ENCODE measurements at regions not wholly inside any gene's neighbourhood (a gene's known extent, or its start where the extent isn't known, plus 50 kb on each side); places are given as distances from the start of the nearest gene placed in this dataset.

DNA sequence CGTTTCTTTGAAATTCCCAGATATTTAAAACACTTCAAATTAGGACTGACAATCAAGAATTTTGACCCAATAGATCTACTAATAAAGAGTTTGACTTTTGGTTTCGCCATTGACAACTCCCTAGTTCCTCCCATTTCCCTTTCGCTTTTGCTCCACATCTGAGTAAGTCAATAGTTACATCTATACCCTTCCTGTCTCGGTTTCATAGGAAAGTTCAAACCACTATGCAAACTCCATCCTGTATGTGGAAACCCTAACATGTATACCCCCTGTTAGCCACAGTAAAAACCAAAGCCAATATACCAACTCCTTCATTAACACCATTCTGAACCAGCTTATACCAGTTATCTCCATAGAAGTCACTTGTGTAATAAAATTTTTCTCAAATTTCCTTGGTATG is 311.1 kb downstream of the MMUT start:
- Histone ChIP-seq H3K9me1 (ENCODE audit: control insufficient read depth, extremely low read depth, insufficient read depth, low read length) (no peaks in the 10 kb centered on the region), H3K9me3 (ENCODE audit: control insufficient read depth, low read depth, low read length) (no peaks in the 10 kb centered on the region), H3K27me3 (ENCODE audit: control insufficient read depth, extremely low read depth, insufficient read depth, low read length) (no peaks in the 10 kb centered on the region), H2AFZ (ENCODE audit: control insufficient read depth, low read length) (no peak overlapping the region), H3K4me1 (ENCODE audit: control insufficient read depth, extremely low read depth, insufficient read depth, low read length) (no peaks in the 10 kb centered on the region), H3K79me2 (ENCODE audit: control insufficient read depth, insufficient read depth, low read length) (no peaks in the 10 kb centered on the region), H3K27ac (ENCODE audit: control insufficient read depth, insufficient read depth, low read length) (no peak overlapping the region), H4K20me1 (ENCODE audit: control insufficient read depth, extremely low read depth, insufficient read depth, low read length) (no peaks in the 10 kb centered on the region), H3K4me2 (ENCODE audit: control insufficient read depth, extremely low read depth, insufficient read depth, low read depth, low read length) (no peak overlapping the region), H3K36me3 (ENCODE audit: control insufficient read depth in 2 of 2, extremely low read depth in 1 of 2, insufficient read depth in 2 of 2, low read length in 2 of 2) (no peaks in the 10 kb centered on the region), H3K9ac (ENCODE audit: control insufficient read depth, extremely low read depth, insufficient read depth, low read length) (no peak overlapping the region), H3K4me3 (ENCODE audit: control insufficient read depth in 2 of 3, extremely low read depth in 1 of 3, insufficient read depth in 2 of 3, low read depth in 1 of 3, low read length in 3 of 3) (no peak overlapping the region)
- no peak for DNase-seq (ENCODE audit: low read depth, low spot score)
- TF ChIP-seq EZH2 (IDR thresholded peaks at IDR 0.05; ENCODE audit: low read length) (no peak), CTCF (optimal IDR thresholded peaks at IDR 0.05 in 1 of 3, IDR thresholded peaks at IDR 0.05 in 1 of 3, conservative IDR thresholded peaks at IDR 0.05 in 1 of 3; ENCODE audit: extremely low read depth in 1 of 3, insufficient read depth in 2 of 3, low read length in 3 of 3) (no peak)
- no peak for FAIRE-seq
- dilution Hi-C loops (cut with MboI; ENCODE audit: extremely low pct_ligation_motif_present, low sequenced_read_pairs): no loop called here

DNA sequence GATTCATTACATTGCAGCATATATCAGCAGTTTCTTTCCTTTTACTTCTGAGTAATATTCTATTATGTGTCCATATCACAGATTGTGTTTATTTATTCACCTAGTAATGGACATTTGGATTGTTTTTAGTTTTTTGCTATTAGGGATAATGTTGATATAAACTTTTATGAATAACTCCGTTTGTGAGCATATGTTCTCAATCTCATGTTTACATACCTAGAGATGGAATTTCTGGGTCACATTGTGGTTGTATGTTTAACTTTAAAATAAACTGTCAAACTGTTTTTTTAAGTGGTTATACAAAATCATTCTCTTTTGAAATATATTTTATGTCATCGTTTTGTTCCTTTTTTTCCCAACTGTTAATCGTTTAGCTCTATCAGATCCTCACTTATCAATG is 311.6 kb downstream of the MMUT start:
- H3K27me3 ChIP-seq (ENCODE audit: control insufficient read depth, extremely low read depth, insufficient read depth, low read length): no peaks in the 10 kb centered on the region
- no peaks in the 10 kb centered on the region for H3K9me3 ChIP-seq (ENCODE audit: control insufficient read depth, low read depth, low read length)
- no peak overlapping the region for H2AFZ ChIP-seq (ENCODE audit: control insufficient read depth, low read length)
- no peaks in the 10 kb centered on the region for H4K20me1 ChIP-seq (ENCODE audit: control insufficient read depth, extremely low read depth, insufficient read depth, low read length)
- no peaks in the 10 kb centered on the region for H3K9me1 ChIP-seq (ENCODE audit: control insufficient read depth, extremely low read depth, insufficient read depth, low read length)
- H3K4me1 ChIP-seq (ENCODE audit: control insufficient read depth, extremely low read depth, insufficient read depth, low read length): no peaks in the 10 kb centered on the region
- DNase-seq (ENCODE audit: low read depth, low spot score) (no peak), FAIRE-seq (no peak)
- H3K79me2 ChIP-seq (ENCODE audit: control insufficient read depth, insufficient read depth, low read length): no peaks in the 10 kb centered on the region
- H3K36me3 ChIP-seq (ENCODE audit: control insufficient read depth in 2 of 2, extremely low read depth in 1 of 2, insufficient read depth in 2 of 2, low read length in 2 of 2): no peaks in the 10 kb centered on the region
- TF ChIP-seq CTCF (optimal IDR thresholded peaks at IDR 0.05 in 1 of 3, IDR thresholded peaks at IDR 0.05 in 1 of 3, conservative IDR thresholded peaks at IDR 0.05 in 1 of 3; ENCODE audit: extremely low read depth in 1 of 3, insufficient read depth in 2 of 3, low read length in 3 of 3) (no peak), EZH2 (IDR thresholded peaks at IDR 0.05; ENCODE audit: low read length) (no peak)
- no peak overlapping the region for H3K27ac ChIP-seq (ENCODE audit: control insufficient read depth, insufficient read depth, low read length)
- no peak overlapping the region for H3K4me3 ChIP-seq (ENCODE audit: control insufficient read depth in 2 of 3, extremely low read depth in 1 of 3, insufficient read depth in 2 of 3, low read depth in 1 of 3, low read length in 3 of 3)
- dilution Hi-C loops (cut with MboI; ENCODE audit: extremely low pct_ligation_motif_present, low sequenced_read_pairs): no loop called here
- H3K9ac ChIP-seq (ENCODE audit: control insufficient read depth, extremely low read depth, insufficient read depth, low read length): no peak overlapping the region
- no peak overlapping the region for H3K4me2 ChIP-seq (ENCODE audit: control insufficient read depth, extremely low read depth, insufficient read depth, low read depth, low read length)

Measured in keratinocyte (primary cell).